ENCODE measurements at regions not wholly inside any gene's neighbourhood (a gene's known extent, or its start where the extent isn't known, plus 50 kb on each side); places are given as distances from the start of the nearest gene placed in this dataset.

DNA sequence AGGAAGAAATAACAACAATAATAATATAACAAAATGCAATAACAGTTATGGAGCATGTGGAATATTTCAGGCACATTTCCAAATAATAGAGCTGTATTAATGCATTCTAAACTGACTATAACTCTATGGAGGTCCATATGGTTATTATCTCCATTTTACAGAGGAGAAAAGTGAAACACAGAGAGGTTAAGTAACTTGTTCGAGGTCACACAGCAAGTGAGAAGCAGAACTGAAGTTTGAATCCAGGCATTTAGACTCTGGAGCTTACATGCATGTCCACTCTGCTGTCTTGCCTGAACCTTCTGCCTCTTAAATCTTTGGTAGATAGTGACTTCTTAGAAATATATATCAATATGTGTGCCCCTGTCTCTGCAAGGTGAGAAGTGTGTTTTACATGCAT, 350.8 kb downstream of the GADD45G start:
- TF ChIP-seq, protein P1, sequence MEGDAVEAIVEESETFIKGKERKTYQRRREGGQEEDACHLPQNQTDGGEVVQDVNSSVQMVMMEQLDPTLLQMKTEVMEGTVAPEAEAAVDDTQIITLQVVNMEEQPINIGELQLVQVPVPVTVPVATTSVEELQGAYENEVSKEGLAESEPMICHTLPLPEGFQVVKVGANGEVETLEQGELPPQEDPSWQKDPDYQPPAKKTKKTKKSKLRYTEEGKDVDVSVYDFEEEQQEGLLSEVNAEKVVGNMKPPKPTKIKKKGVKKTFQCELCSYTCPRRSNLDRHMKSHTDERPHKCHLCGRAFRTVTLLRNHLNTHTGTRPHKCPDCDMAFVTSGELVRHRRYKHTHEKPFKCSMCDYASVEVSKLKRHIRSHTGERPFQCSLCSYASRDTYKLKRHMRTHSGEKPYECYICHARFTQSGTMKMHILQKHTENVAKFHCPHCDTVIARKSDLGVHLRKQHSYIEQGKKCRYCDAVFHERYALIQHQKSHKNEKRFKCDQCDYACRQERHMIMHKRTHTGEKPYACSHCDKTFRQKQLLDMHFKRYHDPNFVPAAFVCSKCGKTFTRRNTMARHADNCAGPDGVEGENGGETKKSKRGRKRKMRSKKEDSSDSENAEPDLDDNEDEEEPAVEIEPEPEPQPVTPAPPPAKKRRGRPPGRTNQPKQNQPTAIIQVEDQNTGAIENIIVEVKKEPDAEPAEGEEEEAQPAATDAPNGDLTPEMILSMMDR (IDR thresholded peaks at IDR 0.05; ENCODE audit: poor library complexity, severe bottlenecking): no peak
- ATAC-seq (ENCODE audit: low read depth) (no peak), DNase-seq (ENCODE audit: low spot score) (no peak)
- H3K9me3 ChIP-seq (ENCODE audit: severe bottlenecking): no peaks in the 10 kb centered on the region
- no peaks in the 10 kb centered on the region for H3K36me3 ChIP-seq (ENCODE audit: low read depth)
- no peaks in the 10 kb centered on the region for H3K4me1 ChIP-seq (ENCODE audit: insufficient read depth, poor library complexity, severe bottlenecking)
- H3K4me3 ChIP-seq (ENCODE audit: severe bottlenecking): no peak overlapping the region
- no peak overlapping the region for H3K27ac ChIP-seq (ENCODE audit: poor library complexity, severe bottlenecking)
- no peaks in the 10 kb centered on the region for H3K27me3 ChIP-seq (ENCODE audit: insufficient read depth, poor library complexity, severe bottlenecking)

DNA sequence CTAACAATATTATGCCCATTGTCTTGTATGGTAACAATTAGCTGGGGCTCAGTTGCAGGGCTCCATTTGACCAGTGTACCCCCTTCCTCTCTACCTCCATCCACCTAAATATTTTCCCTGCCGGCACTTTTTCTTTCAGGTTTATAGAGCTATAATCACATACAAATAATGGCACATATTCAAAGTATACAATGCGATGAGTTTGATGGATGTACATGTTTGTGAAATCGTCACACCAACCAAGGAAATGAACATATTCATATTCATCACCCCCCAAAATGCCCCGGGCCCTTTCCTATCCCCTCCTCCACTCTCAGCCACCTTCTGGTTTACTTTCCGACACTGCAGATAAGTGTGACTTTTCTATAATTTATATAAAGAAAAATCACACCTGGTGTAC, 351.5 kb downstream of the GADD45G start:
- ATAC-seq (ENCODE audit: low read depth) (no peak), DNase-seq (ENCODE audit: low spot score) (no peak)
- TF ChIP-seq, protein P1 (IDR thresholded peaks at IDR 0.05; ENCODE audit: poor library complexity, severe bottlenecking): no peak

DNA sequence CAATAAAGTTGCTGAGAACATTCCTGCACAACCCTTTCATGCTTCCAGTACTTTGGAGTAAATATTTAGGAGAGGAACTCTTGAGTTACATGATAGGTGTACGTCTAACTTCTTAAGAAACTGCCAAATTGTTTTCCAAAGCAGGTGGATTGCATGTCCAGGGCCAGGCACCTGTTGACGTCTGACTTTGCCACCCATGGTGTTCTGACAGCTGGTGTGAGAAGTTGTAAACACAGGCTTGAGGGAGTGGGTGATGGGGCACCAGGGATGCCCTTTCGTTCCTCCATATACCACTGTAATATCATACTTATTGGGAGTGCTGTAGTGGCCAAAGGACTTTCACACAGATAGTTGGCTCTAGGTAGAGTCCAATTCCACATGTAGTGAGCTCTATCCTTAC, 352.1 kb downstream of the GADD45G start:
- DNase-seq (ENCODE audit: low spot score) (no peak), ATAC-seq (ENCODE audit: low read depth) (no peak)
- TF ChIP-seq, protein P1 (IDR thresholded peaks at IDR 0.05; ENCODE audit: poor library complexity, severe bottlenecking): no peak
- Histone ChIP-seq H3K9me3 (ENCODE audit: severe bottlenecking) (no peaks in the 10 kb centered on the region), H3K36me3 (ENCODE audit: low read depth) (no peaks in the 10 kb centered on the region), H3K4me3 (ENCODE audit: severe bottlenecking) (no peak overlapping the region), H3K4me1 (ENCODE audit: insufficient read depth, poor library complexity, severe bottlenecking) (no peaks in the 10 kb centered on the region), H3K27ac (ENCODE audit: poor library complexity, severe bottlenecking) (no peak overlapping the region), H3K27me3 (ENCODE audit: insufficient read depth, poor library complexity, severe bottlenecking) (no peaks in the 10 kb centered on the region)

More for the DNA sequence above, 351.5 kb downstream of the GADD45G start:
- Histone ChIP-seq H3K27ac (ENCODE audit: poor library complexity, severe bottlenecking) (no peak overlapping the region), H3K4me1 (ENCODE audit: insufficient read depth, poor library complexity, severe bottlenecking) (no peaks in the 10 kb centered on the region), H3K9me3 (ENCODE audit: severe bottlenecking) (no peaks in the 10 kb centered on the region), H3K36me3 (ENCODE audit: low read depth) (no peaks in the 10 kb centered on the region), H3K4me3 (ENCODE audit: severe bottlenecking) (no peak overlapping the region), H3K27me3 (ENCODE audit: insufficient read depth, poor library complexity, severe bottlenecking) (no peaks in the 10 kb centered on the region)

DNA sequence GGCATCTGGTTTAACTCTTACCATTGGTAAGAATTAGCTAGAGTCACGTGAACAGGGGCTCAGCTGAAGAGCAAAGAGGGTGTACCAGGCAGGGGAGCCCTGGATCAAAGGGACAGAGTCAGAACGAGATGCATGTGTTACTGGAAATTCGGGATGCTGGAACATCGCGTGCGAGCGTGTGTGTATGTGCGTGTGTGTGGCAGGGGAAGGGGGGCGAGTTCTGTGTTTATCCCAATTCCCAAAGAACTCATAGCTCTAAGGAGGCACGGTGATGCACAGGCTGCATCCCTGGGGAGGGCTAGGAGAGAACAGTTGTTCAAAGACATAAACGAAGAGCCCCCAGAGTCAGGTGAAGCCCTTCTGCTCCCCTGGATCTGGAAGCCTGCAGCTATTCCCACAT, 353.3 kb downstream of the GADD45G start:
- Histone ChIP-seq H3K36me3 (ENCODE audit: low read depth) (no peaks in the 10 kb centered on the region), H3K27me3 (ENCODE audit: insufficient read depth, poor library complexity, severe bottlenecking) (no peaks in the 10 kb centered on the region), H3K27ac (ENCODE audit: poor library complexity, severe bottlenecking) (no peak overlapping the region), H3K9me3 (ENCODE audit: severe bottlenecking) (no peaks in the 10 kb centered on the region), H3K4me3 (ENCODE audit: severe bottlenecking) (no peak overlapping the region), H3K4me1 (ENCODE audit: insufficient read depth, poor library complexity, severe bottlenecking) (no peaks in the 10 kb centered on the region)
- ATAC-seq (ENCODE audit: low read depth): no peak
- TF ChIP-seq, protein P1 (IDR thresholded peaks at IDR 0.05; ENCODE audit: poor library complexity, severe bottlenecking): no peak
- no peak for DNase-seq (ENCODE audit: low spot score)

DNA sequence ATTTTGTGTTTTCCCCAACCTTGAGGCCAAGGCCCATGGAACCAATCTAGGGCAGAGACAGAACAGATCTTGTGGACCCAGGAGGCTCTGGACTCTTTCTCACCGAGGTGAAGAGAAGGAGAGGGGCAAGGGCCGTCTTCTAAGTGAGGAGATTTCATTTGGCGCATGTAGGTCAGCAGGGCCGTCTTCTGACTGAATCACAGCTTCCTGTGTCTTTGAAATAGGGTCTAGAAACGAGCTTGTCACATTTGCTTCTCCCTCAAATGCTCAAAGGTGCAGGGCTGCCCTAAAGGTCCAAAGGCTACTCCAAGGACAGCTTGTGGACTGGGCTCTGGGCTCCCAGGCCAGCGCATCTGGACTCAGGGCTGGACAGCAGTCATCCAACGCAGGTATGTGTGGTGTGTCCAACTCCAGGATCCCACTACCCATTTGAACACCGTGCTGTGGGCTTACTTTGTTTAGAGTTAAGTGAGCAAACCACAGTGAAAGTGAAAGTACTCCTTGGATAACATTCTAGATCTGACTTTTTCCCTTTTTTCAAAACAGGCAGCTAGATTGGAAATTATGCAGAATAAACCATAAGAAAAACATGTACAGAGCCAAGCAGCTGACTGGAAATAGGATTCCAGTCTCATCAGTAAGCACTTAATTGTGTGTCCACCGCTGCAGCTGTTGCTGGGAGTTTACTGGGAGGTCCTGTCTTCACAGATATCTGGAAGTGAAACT, 357.0 kb downstream of the GADD45G start:
- no peaks in the 10 kb centered on the region for H3K4me1 ChIP-seq (ENCODE audit: insufficient read depth, poor library complexity, severe bottlenecking)

More for the DNA sequence above, 357.0 kb downstream of the GADD45G start:
- Histone ChIP-seq H3K27ac (ENCODE audit: poor library complexity, severe bottlenecking) (no peak overlapping the region), H3K9me3 (ENCODE audit: severe bottlenecking) (no peaks in the 10 kb centered on the region), H3K36me3 (ENCODE audit: low read depth) (no peaks in the 10 kb centered on the region), H3K27me3 (ENCODE audit: insufficient read depth, poor library complexity, severe bottlenecking) (no peaks in the 10 kb centered on the region), H3K4me3 (ENCODE audit: severe bottlenecking) (no peak overlapping the region)
- ATAC-seq (ENCODE audit: low read depth) (no peak), DNase-seq (ENCODE audit: low spot score) (no peak)
- TF ChIP-seq, protein P1 (IDR thresholded peaks at IDR 0.05; ENCODE audit: poor library complexity, severe bottlenecking): no peak
